Naive thymus-derived CD4-positive, alpha-beta T cell (primary cell): ENCODE measurements at regions not wholly inside any gene's neighbourhood (a gene's known extent, or its start where the extent isn't known, plus 50 kb on each side); places are given as distances from the start of the nearest gene placed in this dataset.

Experiments
- ATAC-seq: fragments of 150-1000 bp; cut with Tn5 transposase; 2 replicates; pipeline ENCODE4 v1.10.0; 2021; ENCODE audit warnings: mild to moderate bottlenecking, moderate library complexity
- CTCF ChIA-PET: fragments of 350-600 bp; sonication (Branson Sonifier 250); formaldehyde crosslinking; loops from one replicate; lab custom pipeline; 2021; ENCODE audit warnings: antibody characterized with exemption; lab: Charles Lee
- POLR2A ChIA-PET: fragments of 350-600 bp; sonication (Branson Sonifier 250); formaldehyde crosslinking; loops from one replicate; lab custom pipeline; 2021; ENCODE audit warnings: antibody characterized with exemption, inconsistent platforms; lab: Charles Lee
- DNase-seq, 9 donors: peaks; one replicate each; pipeline versions ENCODE4 v3.0.0 to v3.0.0-alpha.2; 2020 to 2022; ENCODE audit warnings: mixed read lengths in 1 of 9
- H3K27ac ChIP-seq: one replicate; pipeline ENCODE4 v1.7.0; 2013; ENCODE audit warnings: mild to moderate bottlenecking, low read depth, low read length, moderate library complexity
- H3K27me3 ChIP-seq, 2 donors: one replicate each; pipeline ENCODE4 v1.7.0; 2013; ENCODE audit warnings: low read length in 2 of 2, mild to moderate bottlenecking in 2 of 2, moderate library complexity in 2 of 2; ENCODE audit not compliant: control insufficient read depth in 2 of 2, insufficient read depth in 2 of 2
- H3K36me3 ChIP-seq, 3 experiments: 1 replicate in 2 of 3; 2 replicates in 1 of 3; pipeline ENCODE4 v1.7.0; 2013; ENCODE audit warnings: low read length in 3 of 3, mild to moderate bottlenecking in 3 of 3, moderate library complexity in 1 of 3; ENCODE audit not compliant: insufficient read depth in 3 of 3, control insufficient read depth in 2 of 3
- H3K4me1 ChIP-seq, 2 donors: one replicate each; pipeline ENCODE4 v1.7.0; 2013; ENCODE audit warnings: low read length in 2 of 2, mild to moderate bottlenecking in 2 of 2, moderate library complexity in 1 of 2; ENCODE audit not compliant: control insufficient read depth in 2 of 2, insufficient read depth in 2 of 2
- H3K4me3 ChIP-seq: 2 replicates; pipeline ENCODE4 v1.7.0; 2013; ENCODE audit warnings: mild to moderate bottlenecking, low read length
- H3K9me3 ChIP-seq, 3 experiments: 1 replicate in 2 of 3; 2 replicates in 1 of 3; pipeline ENCODE4 v1.7.0; 2013; ENCODE audit warnings: low read length in 3 of 3; ENCODE audit not compliant: control insufficient read depth in 2 of 3
- H3K27ac Mint-ChIP-seq, 9 donors: one replicate each; pipeline ENCODE4 v1.8.0; 2020 to 2022; ENCODE audit warnings: mixed read lengths in 9 of 9, mild to moderate bottlenecking in 8 of 9, moderate library complexity in 5 of 9, inconsistent platforms in 2 of 9
- H3K27me3 Mint-ChIP-seq, 5 donors: one replicate each; pipeline ENCODE4 v1.8.0; 2021 to 2022; ENCODE audit warnings: mixed read lengths in 5 of 5, mild to moderate bottlenecking in 1 of 5
- H3K36me3 Mint-ChIP-seq, 5 donors: one replicate each; pipeline ENCODE4 v1.8.0; 2020 to 2022; ENCODE audit warnings: mixed read lengths in 5 of 5, mild to moderate bottlenecking in 3 of 5, inconsistent platforms in 1 of 5
- H3K4me1 Mint-ChIP-seq, 7 donors: one replicate each; pipeline ENCODE4 v1.8.0; 2020 to 2022; ENCODE audit warnings: mixed read lengths in 7 of 7, mild to moderate bottlenecking in 3 of 7, inconsistent platforms in 1 of 7
- H3K4me3 Mint-ChIP-seq, 10 donors: one replicate each; pipeline ENCODE4 v1.8.0; 2020 to 2022; ENCODE audit warnings: mild to moderate bottlenecking in 10 of 10, mixed read lengths in 10 of 10, moderate library complexity in 6 of 10, inconsistent platforms in 2 of 10
- H3K9me3 Mint-ChIP-seq, 11 donors: one replicate each; pipeline ENCODE4 v1.8.0; 2020 to 2022; ENCODE audit warnings: mixed read lengths in 11 of 11, mild to moderate bottlenecking in 4 of 11, inconsistent platforms in 1 of 11, moderate library complexity in 1 of 11
- intact Hi-C, 2 donors: fragments of 100-400 bp; cut with micrococcal nuclease; formaldehyde crosslinking; loops; one replicate each; pipeline ENCODE4 v1.15.1; 2023

DNA sequence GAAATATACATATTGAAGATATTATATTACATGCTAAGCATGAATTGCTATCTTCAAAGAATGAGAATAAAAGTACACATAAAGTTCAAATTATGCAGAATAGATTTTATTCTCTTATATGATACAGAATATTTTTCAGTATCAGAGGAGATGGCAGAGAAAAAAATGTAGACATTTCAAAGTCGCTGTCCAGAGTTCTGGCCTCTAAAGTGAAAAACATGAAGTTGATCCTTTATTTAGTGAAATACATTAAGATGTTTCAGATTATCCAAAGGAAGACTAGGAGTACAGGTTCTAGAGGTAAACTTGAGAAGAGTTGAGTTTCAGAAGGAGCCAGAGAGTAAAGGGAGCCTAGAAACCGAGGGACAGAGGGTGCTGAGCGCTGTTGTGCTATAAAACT lies 303.6 kb downstream of the UTP18 start:
- Mint-ChIP-seq H3K27ac (no peak overlapping the region), H3K27me3 (peaks cover 20 to 51% (median 34%) of the 10 kb centered on the region in 5 donors), H3K4me3 (no peak overlapping the region), H3K9me3 (peaks cover 0 to 11% (median 2%) of the 10 kb centered on the region in 11 donors), H3K36me3 (no peaks in the 10 kb centered on the region), H3K4me1 (no peaks in the 10 kb centered on the region)
- DNase-seq (no peak), ATAC-seq (no peak)
- CTCF ChIA-PET: no interaction called here
- H3K4me1 ChIP-seq: no peaks in the 10 kb centered on the region
- no peaks in the 10 kb centered on the region for H3K36me3 ChIP-seq
- H3K9me3 ChIP-seq: no peaks in the 10 kb centered on the region
- no peak overlapping the region for H3K27ac ChIP-seq
- intact Hi-C loops: no loop called here
- H3K27me3 ChIP-seq: no peaks in the 10 kb centered on the region
- POLR2A ChIA-PET: no interaction called here
- no peak overlapping the region for H3K4me3 ChIP-seq

- H3K27ac ChIP-seq: no peak overlapping the region
- intact Hi-C loops: no loop called here
- H3K9me3 ChIP-seq: no peaks in the 10 kb centered on the region
- peaks cover 0 to 56% (median 28%) of the 10 kb centered on the region in 5 donors for H3K27me3 Mint-ChIP-seq
- H3K4me3 Mint-ChIP-seq: no peak overlapping the region
- H3K4me1 ChIP-seq: no peaks in the 10 kb centered on the region
- H3K9me3 Mint-ChIP-seq: peaks cover 4 to 35% (median 13%) of the 10 kb centered on the region in 11 donors
- CTCF ChIA-PET: no interaction called here
- POLR2A ChIA-PET: no interaction called here
- H3K4me1 Mint-ChIP-seq: no peaks in the 10 kb centered on the region
- ATAC-seq: no peak
- H3K36me3 ChIP-seq: no peaks in the 10 kb centered on the region
- peaks cover 0 to 4% of the 10 kb centered on the region in 2 donors for H3K27me3 ChIP-seq
- H3K27ac Mint-ChIP-seq: no peak overlapping the region
- no peak for DNase-seq
- H3K36me3 Mint-ChIP-seq: peaks cover 0 to 6% (median 0%) of the 10 kb centered on the region in 5 donors
- H3K4me3 ChIP-seq: no peak overlapping the region
Observed at GRCh38 chr17:51572115-51572514, 311.8 kb downstream of the UTP18 start.
